Lower leg skin (tissue), 3 donors: ENCODE measurements at regions not wholly inside any gene's neighbourhood (a gene's known extent, or its start where the extent isn't known, plus 50 kb on each side); places are given as distances from the start of the nearest gene placed in this dataset.

Source experiments
- CTCF ChIP-seq, 3 donors: fragments of 450-650 bp; IDR thresholded peaks; one replicate each; pipeline ENCODE4 v1.5.1; 2016; ENCODE audit warnings: antibody characterized with exemption in 3 of 3, mild to moderate bottlenecking in 3 of 3, moderate library complexity in 2 of 3
- POLR2A ChIP-seq, 2 donors: fragments of 450-650 bp; IDR thresholded peaks; one replicate each; pipeline ENCODE4 v1.6.1; 2016 to 2017; ENCODE audit warnings: antibody characterized with exemption in 2 of 2, mild to moderate bottlenecking in 1 of 2, moderate library complexity in 1 of 2

DNA sequence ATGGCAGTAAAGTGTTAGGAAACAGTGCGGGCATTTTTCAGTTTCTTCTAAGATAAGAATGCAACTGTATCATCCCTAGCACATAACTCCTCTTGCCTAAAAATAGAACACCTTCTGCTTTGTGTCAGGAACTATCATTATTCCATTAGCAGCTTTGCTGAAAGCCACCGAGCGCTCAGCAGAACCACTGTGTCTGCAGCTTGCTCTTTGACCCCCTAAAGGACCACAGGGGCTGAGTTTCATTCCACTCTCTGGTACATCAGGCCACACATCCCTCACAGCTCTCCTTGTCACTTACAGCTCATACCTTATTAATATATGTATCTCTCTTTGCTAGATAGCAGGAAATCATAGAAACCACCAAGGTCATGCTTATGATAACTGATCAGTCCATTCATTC lies 360.2 kb downstream of the KCNA4 start:
- TF ChIP-seq POLR2A (IDR thresholded peaks at IDR 0.05) = no peak
- no peak for TF ChIP-seq CTCF (IDR thresholded peaks at IDR 0.05)
